HG02678 (cell line): ENCODE measurements at regions not wholly inside any gene's neighbourhood (a gene's known extent, or its start where the extent isn't known, plus 50 kb on each side); places are given as distances from the start of the nearest gene placed in this dataset.

ENCODE experiments used
- ATAC-seq: cut with Tn5 transposase; IDR thresholded peaks from one replicate; pipeline ENCODE4 v1.9.1; 2021; ENCODE audit warnings: mild to moderate bottlenecking, moderate library complexity; ENCODE audit not compliant: unreplicated experiment

GRCh38 chr11:45062115-45062514 is 84.3 kb upstream of the PRDM11 start:
- ATAC-seq = no peak

- no peak for ATAC-seq
Observed at GRCh38 chr11:45062974-45063635, 83.3 kb upstream of the PRDM11 start.

GRCh38 chr11:45063669-45064068 is 82.8 kb upstream of the PRDM11 start:
- ATAC-seq = no peak

GRCh38 chr11:45067966-45068365 is 78.5 kb upstream of the PRDM11 start:
- no peak for ATAC-seq

GRCh38 chr11:45071232-45071631 is 75.2 kb upstream of the PRDM11 start:
- ATAC-seq = no peak

- no peak for ATAC-seq
Observed at GRCh38 chr11:45073685-45074141, 72.7 kb upstream of the PRDM11 start.

- ATAC-seq = no peak
Observed at GRCh38 chr11:45075519-45075918, 70.9 kb upstream of the PRDM11 start.

- ATAC-seq = no peak
Observed at GRCh38 chr11:45075952-45076351, 70.5 kb upstream of the PRDM11 start.

- ATAC-seq = no peak
Observed at GRCh38 chr11:45076761-45077160, 69.7 kb upstream of the PRDM11 start.

GRCh38 chr11:45078236-45079074 is 68.0 kb upstream of the PRDM11 start:
- no peak for ATAC-seq

GRCh38 chr11:45079075-45079444 is 67.4 kb upstream of the PRDM11 start:
- no peak for ATAC-seq

- ATAC-seq = no peak
Observed at GRCh38 chr11:45079567-45079942, 66.9 kb upstream of the PRDM11 start.

GRCh38 chr11:45079943-45080719 is 66.3 kb upstream of the PRDM11 start:
- ATAC-seq = peak; percentile 64

GRCh38 chr11:45082744-45083543 is 63.5 kb upstream of the PRDM11 start:
- no peak for ATAC-seq

GRCh38 chr11:45083544-45084087 is 62.8 kb upstream of the PRDM11 start:
- no peak for ATAC-seq

- ATAC-seq = no peak
Observed at GRCh38 chr11:45085646-45086501, 60.6 kb upstream of the PRDM11 start.

- no peak for ATAC-seq
Observed at GRCh38 chr11:45086526-45086925, 59.9 kb upstream of the PRDM11 start.

GRCh38 chr11:45087086-45087899 is 59.1 kb upstream of the PRDM11 start:
- ATAC-seq = no peak

- ATAC-seq = no peak
Observed at GRCh38 chr11:45087900-45088160, 58.6 kb upstream of the PRDM11 start.
